Cardiac muscle cell (in vitro differentiated cells and primary cell): ENCODE measurements at regions not wholly inside any gene's neighbourhood (a gene's known extent, or its start where the extent isn't known, plus 50 kb on each side); places are given as distances from the start of the nearest gene placed in this dataset.

Experiments used
- DNase-seq, 2 donors: peaks; one replicate each; pipeline versions ENCODE4 v3.0.0 to v3.0.0-alpha.2; 2010 to 2017; ENCODE audit warnings: low read depth in 1 of 2, low spot score in 1 of 2
- H3K27ac ChIP-seq: fragments of 200-600 bp; sonication (generic); 2 replicates; pipeline ENCODE4 v1.5.1; 2016
- H3K27me3 ChIP-seq: fragments of 200-600 bp; sonication (generic); 2 replicates; pipeline ENCODE4 v1.6.0; 2016; ENCODE audit warnings: control low read depth
- H3K36me3 ChIP-seq: fragments of 200-600 bp; sonication (generic); 2 replicates; pipeline ENCODE4 v1.5.1; 2016; ENCODE audit warnings: control low read depth
- H3K4me1 ChIP-seq: fragments of 200-600 bp; sonication (generic); 2 replicates; pipeline ENCODE4 v1.8.1; 2017; ENCODE audit warnings: low read depth, mild to moderate bottlenecking, mixed run types
- H3K4me3 ChIP-seq: fragments of 200-600 bp; sonication (generic); 2 replicates; pipeline ENCODE4 v1.5.1; 2016; ENCODE audit warnings: mild to moderate bottlenecking
- H3K9me3 ChIP-seq: fragments of 200-600 bp; sonication (generic); 2 replicates; pipeline ENCODE4 v1.5.1; 2017; ENCODE audit warnings: low read depth, mild to moderate bottlenecking, control low read depth
- TF ChIP-seq, protein P1 (sequence below): IDR thresholded peaks from 2 replicates; pipeline ENCODE4 v1.5.1; 2012; ENCODE audit warnings: low read depth, mild to moderate bottlenecking, low read length

DNA sequence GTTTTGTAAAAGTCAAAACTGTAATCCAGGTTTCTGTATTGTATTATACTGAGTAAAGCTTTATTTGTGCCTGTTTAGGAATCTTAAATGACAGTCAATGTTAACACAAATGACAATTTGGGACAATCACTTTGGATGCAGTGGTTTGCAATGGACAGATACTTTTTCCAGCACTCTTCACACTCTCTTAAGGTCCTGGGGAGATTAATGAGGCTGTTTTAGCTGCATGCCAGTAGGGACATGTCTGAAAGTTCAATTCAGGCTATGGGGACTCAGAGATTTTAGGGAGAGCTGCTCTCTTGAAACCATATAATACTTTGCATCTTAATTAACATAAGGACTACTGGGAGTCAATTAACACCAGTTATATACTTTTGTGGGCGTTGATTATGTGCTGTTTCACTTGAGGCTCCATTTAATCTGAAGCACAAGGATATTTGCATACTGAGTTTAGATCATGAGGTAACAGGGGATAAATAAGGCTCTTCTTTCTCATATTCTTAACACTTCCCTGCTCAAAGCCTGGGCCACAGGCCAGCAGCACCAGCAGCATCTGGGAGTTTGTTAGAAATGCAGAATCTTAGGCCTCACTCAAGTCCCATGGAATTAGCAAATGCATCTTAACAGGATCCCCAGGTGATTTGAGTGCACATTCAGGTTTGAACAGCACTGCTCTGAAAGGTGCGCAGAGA is 972.8 kb downstream of the PLOD2 start:
- peak in 1 of 2 donors; percentile 13 for DNase-seq

DNA sequence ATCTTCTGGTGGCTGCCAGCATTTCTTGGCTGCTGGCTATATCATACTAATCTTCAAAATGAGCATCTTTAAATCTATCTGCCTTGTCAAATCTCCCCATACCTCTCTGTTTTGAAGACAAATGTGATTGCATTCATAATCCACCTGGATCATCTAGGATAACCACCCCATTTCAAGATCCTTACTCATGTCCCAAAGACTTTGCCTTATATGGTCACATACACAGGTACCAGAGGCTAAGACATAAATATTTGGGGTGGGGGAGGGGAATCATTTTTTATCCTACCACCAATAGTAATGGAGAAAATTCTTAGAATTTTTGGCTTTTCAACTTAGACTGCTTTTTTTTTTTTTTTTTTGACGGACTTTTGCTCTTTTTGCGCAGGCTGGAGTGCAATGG is 970.8 kb downstream of the PLOD2 start:
- no peaks in the 10 kb centered on the region for H3K36me3 ChIP-seq
- DNase-seq, result no peak
- H3K4me1 ChIP-seq, result no peaks in the 10 kb centered on the region
- H3K27ac ChIP-seq, result no peak overlapping the region
- TF ChIP-seq, protein P1, sequence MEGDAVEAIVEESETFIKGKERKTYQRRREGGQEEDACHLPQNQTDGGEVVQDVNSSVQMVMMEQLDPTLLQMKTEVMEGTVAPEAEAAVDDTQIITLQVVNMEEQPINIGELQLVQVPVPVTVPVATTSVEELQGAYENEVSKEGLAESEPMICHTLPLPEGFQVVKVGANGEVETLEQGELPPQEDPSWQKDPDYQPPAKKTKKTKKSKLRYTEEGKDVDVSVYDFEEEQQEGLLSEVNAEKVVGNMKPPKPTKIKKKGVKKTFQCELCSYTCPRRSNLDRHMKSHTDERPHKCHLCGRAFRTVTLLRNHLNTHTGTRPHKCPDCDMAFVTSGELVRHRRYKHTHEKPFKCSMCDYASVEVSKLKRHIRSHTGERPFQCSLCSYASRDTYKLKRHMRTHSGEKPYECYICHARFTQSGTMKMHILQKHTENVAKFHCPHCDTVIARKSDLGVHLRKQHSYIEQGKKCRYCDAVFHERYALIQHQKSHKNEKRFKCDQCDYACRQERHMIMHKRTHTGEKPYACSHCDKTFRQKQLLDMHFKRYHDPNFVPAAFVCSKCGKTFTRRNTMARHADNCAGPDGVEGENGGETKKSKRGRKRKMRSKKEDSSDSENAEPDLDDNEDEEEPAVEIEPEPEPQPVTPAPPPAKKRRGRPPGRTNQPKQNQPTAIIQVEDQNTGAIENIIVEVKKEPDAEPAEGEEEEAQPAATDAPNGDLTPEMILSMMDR, result no peak
- H3K4me3 ChIP-seq, result no peak overlapping the region
- no peaks in the 10 kb centered on the region for H3K27me3 ChIP-seq
- H3K9me3 ChIP-seq, result no peaks in the 10 kb centered on the region

More for the DNA sequence above, 972.8 kb downstream of the PLOD2 start:
- Histone ChIP-seq H3K27ac (no peak overlapping the region), H3K9me3 (no peaks in the 10 kb centered on the region), H3K4me3 (no peak overlapping the region), H3K4me1 (no peaks in the 10 kb centered on the region), H3K27me3 (no peaks in the 10 kb centered on the region), H3K36me3 (no peaks in the 10 kb centered on the region)
- TF ChIP-seq, protein P1, result no peak

DNA sequence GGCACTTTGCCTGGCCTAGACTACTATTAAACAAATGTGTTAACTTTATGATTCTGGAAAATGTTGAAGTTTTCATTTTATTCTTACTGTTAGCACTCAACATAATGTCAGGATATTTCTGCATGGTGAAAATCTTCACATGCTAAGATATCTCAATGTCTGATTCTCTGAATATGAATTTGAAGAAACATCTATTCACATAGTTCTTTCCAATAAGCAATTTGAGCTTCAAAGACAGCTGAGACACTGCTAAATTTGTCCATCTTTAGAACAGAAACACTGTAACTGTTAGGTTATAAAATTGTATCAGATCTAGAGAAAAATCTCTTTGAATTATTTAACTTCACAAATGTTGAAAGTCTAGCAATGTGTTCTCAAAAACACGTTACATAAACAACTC is 970.2 kb downstream of the PLOD2 start:
- Histone ChIP-seq H3K4me1 (no peaks in the 10 kb centered on the region), H3K9me3 (no peaks in the 10 kb centered on the region), H3K36me3 (no peaks in the 10 kb centered on the region), H3K27me3 (no peaks in the 10 kb centered on the region), H3K27ac (no peak overlapping the region), H3K4me3 (no peak overlapping the region)
- TF ChIP-seq, protein P1, result no peak
- DNase-seq, result no peak

DNA sequence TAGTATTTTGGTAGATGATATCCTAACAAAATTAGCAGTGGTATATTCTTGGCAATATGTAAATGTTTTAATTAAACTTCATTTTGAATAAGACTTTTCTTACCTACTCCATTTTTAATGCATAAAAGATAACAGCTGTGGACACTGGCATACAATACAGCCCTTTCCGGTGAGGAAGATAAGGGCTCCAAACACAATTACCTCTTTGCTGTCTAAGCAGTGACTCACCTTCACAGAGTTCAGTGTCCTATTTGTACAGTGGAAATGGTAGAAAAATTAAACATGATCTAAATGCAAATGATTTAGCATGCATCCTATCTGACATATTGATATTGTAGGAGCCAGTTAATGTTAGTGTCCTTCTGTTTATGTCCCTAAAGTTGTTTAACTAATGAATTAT is 969.4 kb downstream of the PLOD2 start:
- DNase-seq, result peak in 1 of 2 donors; percentile 29
- no peaks in the 10 kb centered on the region for H3K4me1 ChIP-seq
- H3K27ac ChIP-seq, result no peak overlapping the region
- no peaks in the 10 kb centered on the region for H3K9me3 ChIP-seq
- no peaks in the 10 kb centered on the region for H3K27me3 ChIP-seq
- H3K36me3 ChIP-seq, result no peaks in the 10 kb centered on the region
- no peak overlapping the region for H3K4me3 ChIP-seq
- TF ChIP-seq, protein P1, result no peak

DNA sequence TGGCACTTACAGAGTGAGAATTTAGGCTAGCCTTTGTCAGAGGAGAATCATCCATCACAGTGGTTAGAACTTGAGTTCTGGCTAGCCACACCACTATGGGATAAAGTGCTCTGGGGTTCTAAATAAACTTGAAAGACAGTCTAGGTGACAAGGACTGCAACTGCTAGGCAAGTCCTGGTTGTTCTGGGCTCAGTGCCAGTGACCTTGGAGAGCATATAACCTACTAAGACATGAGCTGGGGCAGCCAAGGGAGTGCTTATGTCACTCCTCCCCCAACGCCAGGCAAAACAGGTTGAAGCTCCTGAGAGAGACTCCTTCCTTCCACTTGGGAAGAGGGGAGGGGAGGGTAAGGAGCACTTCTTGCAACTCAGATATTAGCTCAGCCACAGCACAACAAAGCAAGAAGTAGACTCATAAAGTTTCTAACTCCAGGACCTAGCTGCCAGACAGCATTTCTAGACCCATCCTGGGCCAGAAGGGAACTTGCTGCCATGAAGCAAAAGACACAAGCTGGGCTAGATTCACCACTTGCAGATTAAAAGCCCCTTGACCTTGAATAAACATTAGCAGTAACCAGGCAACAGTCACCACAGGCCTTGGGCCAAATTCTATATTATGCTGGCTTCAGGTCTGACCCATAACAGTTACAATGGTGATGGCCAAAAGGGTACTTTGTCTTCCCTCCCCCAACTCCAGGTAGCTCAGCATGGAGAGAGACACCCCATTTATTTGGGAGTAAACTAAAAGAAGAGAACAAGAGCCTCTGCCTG is 963.7 kb downstream of the PLOD2 start:
- H3K36me3 ChIP-seq, result no peaks in the 10 kb centered on the region
- DNase-seq, result peak in 1 of 2 donors; percentile 18
- TF ChIP-seq, protein P1, result no peak
- H3K27me3 ChIP-seq, result no peaks in the 10 kb centered on the region
- H3K4me1 ChIP-seq, result no peaks in the 10 kb centered on the region
- H3K27ac ChIP-seq, result no peak overlapping the region
- H3K4me3 ChIP-seq, result no peak overlapping the region
- no peaks in the 10 kb centered on the region for H3K9me3 ChIP-seq
